Astrocyte (in vitro differentiated cells and primary cell): ENCODE measurements at regions not wholly inside any gene's neighbourhood (a gene's known extent, or its start where the extent isn't known, plus 50 kb on each side); places are given as distances from the start of the nearest gene placed in this dataset.

Experiments
- DNase-seq: peaks from one replicate; pipeline ENCODE4 v3.0.0-alpha.2; 2010; ENCODE audit warnings: low read depth
- FAIRE-seq: peaks from 2 replicates; lab custom pipeline; 2011; peaks lifted over from hg19 to GRCh38; lab: Jason Lieb, UNC
- H2AFZ ChIP-seq: 2 replicates; pipeline ENCODE4 v1.6.0; 2012; ENCODE audit warnings: low read depth, low read length, inconsistent platforms
- H3K27ac ChIP-seq: 2 replicates; pipeline ENCODE4 v1.5.1; 2011; ENCODE audit warnings: low read depth, low read length, inconsistent platforms
- H3K27me3 ChIP-seq: 2 replicates; pipeline ENCODE4 v1.6.0; 2011; ENCODE audit warnings: low read length, inconsistent platforms; ENCODE audit not compliant: insufficient read depth
- H3K36me3 ChIP-seq: 2 replicates; pipeline ENCODE4 v1.5.1; 2011; ENCODE audit warnings: low read length, inconsistent platforms; ENCODE audit not compliant: insufficient read depth
- H3K4me1 ChIP-seq: 2 replicates; pipeline ENCODE4 v1.5.1; 2011; ENCODE audit warnings: low read length, inconsistent platforms; ENCODE audit not compliant: insufficient read depth
- H3K4me2 ChIP-seq: 2 replicates; pipeline ENCODE4 v1.6.0; 2012; ENCODE audit warnings: low read length, inconsistent platforms
- H3K4me3 ChIP-seq: 2 replicates; pipeline ENCODE4 v1.5.1; 2011; ENCODE audit warnings: low read depth, mild to moderate bottlenecking, low read length, inconsistent platforms; ENCODE audit not compliant: insufficient read depth
- H3K79me2 ChIP-seq: 2 replicates; pipeline ENCODE4 v1.6.0; 2012; ENCODE audit warnings: mild to moderate bottlenecking, low read length, inconsistent platforms; ENCODE audit not compliant: insufficient read depth
- H3K9ac ChIP-seq: 2 replicates; pipeline ENCODE4 v1.6.0; 2012; ENCODE audit warnings: mild to moderate bottlenecking, low read length, inconsistent platforms
- H3K9me3 ChIP-seq: 2 replicates; pipeline ENCODE4 v1.5.1; 2012; ENCODE audit warnings: low read depth, mild to moderate bottlenecking, low read length, inconsistent platforms; ENCODE audit not compliant: insufficient read depth
- H4K20me1 ChIP-seq: 2 replicates; pipeline ENCODE4 v1.6.0; 2012; ENCODE audit warnings: low read length, inconsistent platforms; ENCODE audit not compliant: insufficient read depth
- H3K27ac Mint-ChIP-seq: one replicate; pipeline ENCODE4 v1.8.0; 2021; ENCODE audit warnings: mild to moderate bottlenecking, mixed read lengths; ENCODE audit not compliant: unreplicated experiment
- H3K27me3 Mint-ChIP-seq: one replicate; pipeline ENCODE4 v1.8.0; 2021; ENCODE audit warnings: low read depth, mixed read lengths; ENCODE audit not compliant: unreplicated experiment
- H3K36me3 Mint-ChIP-seq: one replicate; pipeline ENCODE4 v1.8.0; 2021; ENCODE audit warnings: low read depth, mixed read lengths; ENCODE audit not compliant: unreplicated experiment
- H3K4me1 Mint-ChIP-seq: one replicate; pipeline ENCODE4 v1.8.0; 2021; ENCODE audit warnings: low read depth, mixed read lengths; ENCODE audit not compliant: unreplicated experiment
- H3K4me3 Mint-ChIP-seq: one replicate; pipeline ENCODE4 v1.8.0; 2021; ENCODE audit warnings: mild to moderate bottlenecking, moderate library complexity, mixed read lengths; ENCODE audit not compliant: unreplicated experiment
- H3K9me3 Mint-ChIP-seq: one replicate; pipeline ENCODE4 v1.8.0; 2021; ENCODE audit warnings: mild to moderate bottlenecking, mixed read lengths; ENCODE audit not compliant: unreplicated experiment
- EZH2 ChIP-seq: IDR thresholded peaks from 2 replicates; pipeline ENCODE4 v1.6.1; 2012; ENCODE audit warnings: mild to moderate bottlenecking, low read length, inconsistent platforms; ENCODE audit not compliant: insufficient read depth
- TF ChIP-seq, protein P1 (sequence below): IDR thresholded peaks from 2 replicates; pipeline ENCODE4 v1.5.1; 2011; ENCODE audit warnings: low read depth, mild to moderate bottlenecking, inconsistent platforms, low read length, moderate library complexity; ENCODE audit not compliant: insufficient read depth

DNA sequence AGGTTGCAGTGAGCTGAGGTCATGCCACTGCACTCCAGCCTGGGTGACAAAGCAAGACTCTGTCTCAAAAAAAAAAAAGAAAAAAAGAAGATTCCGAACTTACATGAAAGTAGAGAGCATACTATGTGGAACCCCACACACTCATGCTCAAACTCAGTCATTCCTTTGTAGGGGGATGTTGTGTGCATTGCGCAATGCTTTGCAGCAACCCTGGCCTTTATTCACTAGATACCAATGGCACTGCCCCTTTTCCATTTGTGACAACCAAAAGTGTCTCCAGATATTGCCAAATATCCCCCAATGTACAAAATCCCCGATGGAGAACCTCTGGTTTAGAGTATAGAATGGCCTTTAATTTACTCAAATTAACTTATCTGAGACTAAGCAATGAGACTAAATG is 158.6 kb downstream of the GJA1 start:
- H3K4me1 ChIP-seq, result peaks cover 3% of the 10 kb centered on the region
- Mint-ChIP-seq H3K4me1 (peaks cover 2% of the 10 kb centered on the region), H3K27me3 (no peaks in the 10 kb centered on the region), H3K4me3 (no peak overlapping the region), H3K27ac (no peak overlapping the region), H3K36me3 (no peaks in the 10 kb centered on the region), H3K9me3 (peaks cover 3% of the 10 kb centered on the region)
- no peaks in the 10 kb centered on the region for H3K36me3 ChIP-seq
- no peak for DNase-seq
- no peak overlapping the region for H3K27ac ChIP-seq
- no peak overlapping the region for H3K4me3 ChIP-seq
- H3K9me3 ChIP-seq, result no peaks in the 10 kb centered on the region
- no peak overlapping the region for H3K9ac ChIP-seq
- H3K4me2 ChIP-seq, result no peak overlapping the region
- H2AFZ ChIP-seq, result no peak overlapping the region
- H3K79me2 ChIP-seq, result no peaks in the 10 kb centered on the region
- no peaks in the 10 kb centered on the region for H4K20me1 ChIP-seq
- no peaks in the 10 kb centered on the region for H3K27me3 ChIP-seq
- TF ChIP-seq EZH2, result no peak
- TF ChIP-seq, protein P1, sequence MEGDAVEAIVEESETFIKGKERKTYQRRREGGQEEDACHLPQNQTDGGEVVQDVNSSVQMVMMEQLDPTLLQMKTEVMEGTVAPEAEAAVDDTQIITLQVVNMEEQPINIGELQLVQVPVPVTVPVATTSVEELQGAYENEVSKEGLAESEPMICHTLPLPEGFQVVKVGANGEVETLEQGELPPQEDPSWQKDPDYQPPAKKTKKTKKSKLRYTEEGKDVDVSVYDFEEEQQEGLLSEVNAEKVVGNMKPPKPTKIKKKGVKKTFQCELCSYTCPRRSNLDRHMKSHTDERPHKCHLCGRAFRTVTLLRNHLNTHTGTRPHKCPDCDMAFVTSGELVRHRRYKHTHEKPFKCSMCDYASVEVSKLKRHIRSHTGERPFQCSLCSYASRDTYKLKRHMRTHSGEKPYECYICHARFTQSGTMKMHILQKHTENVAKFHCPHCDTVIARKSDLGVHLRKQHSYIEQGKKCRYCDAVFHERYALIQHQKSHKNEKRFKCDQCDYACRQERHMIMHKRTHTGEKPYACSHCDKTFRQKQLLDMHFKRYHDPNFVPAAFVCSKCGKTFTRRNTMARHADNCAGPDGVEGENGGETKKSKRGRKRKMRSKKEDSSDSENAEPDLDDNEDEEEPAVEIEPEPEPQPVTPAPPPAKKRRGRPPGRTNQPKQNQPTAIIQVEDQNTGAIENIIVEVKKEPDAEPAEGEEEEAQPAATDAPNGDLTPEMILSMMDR, result no peak
- no peak for FAIRE-seq

DNA sequence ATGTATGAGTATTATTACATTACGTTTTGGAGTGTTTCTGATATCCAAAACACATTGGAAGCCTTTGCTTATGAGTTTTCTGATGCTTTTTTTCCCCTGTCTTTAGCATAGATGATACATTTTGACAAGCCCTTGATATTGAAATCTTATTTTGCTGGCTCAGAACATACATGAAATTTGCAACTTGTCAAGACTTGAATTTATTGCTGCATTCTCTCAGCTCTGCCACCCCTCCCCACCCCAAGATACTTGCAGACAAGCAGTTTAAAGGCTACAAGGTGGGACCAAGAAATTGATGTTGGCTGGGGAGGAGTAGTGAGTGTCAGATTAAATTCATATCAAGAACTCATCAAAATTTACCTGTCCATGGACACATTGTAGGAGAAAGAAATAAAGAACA is 160.2 kb downstream of the GJA1 start:
- no peaks in the 10 kb centered on the region for H3K36me3 ChIP-seq
- no peak for DNase-seq
- H3K36me3 Mint-ChIP-seq, result no peaks in the 10 kb centered on the region
- no peak for TF ChIP-seq EZH2
- TF ChIP-seq, protein P1, result no peak
- H3K4me1 Mint-ChIP-seq, result peaks cover 2% of the 10 kb centered on the region
- no peaks in the 10 kb centered on the region for H3K27me3 Mint-ChIP-seq
- H3K9ac ChIP-seq, result no peak overlapping the region
- no peak overlapping the region for H3K4me3 Mint-ChIP-seq
- H3K27ac ChIP-seq, result no peak overlapping the region
- FAIRE-seq, result no peak
- H3K9me3 ChIP-seq, result no peaks in the 10 kb centered on the region
- no peaks in the 10 kb centered on the region for H3K79me2 ChIP-seq
- H3K27ac Mint-ChIP-seq, result no peak overlapping the region
- H3K4me2 ChIP-seq, result no peak overlapping the region
- H3K4me1 ChIP-seq, result peaks cover 3% of the 10 kb centered on the region
- no peak overlapping the region for H3K4me3 ChIP-seq
- H3K27me3 ChIP-seq, result no peaks in the 10 kb centered on the region
- H2AFZ ChIP-seq, result no peak overlapping the region
- peaks cover 3% of the 10 kb centered on the region for H3K9me3 Mint-ChIP-seq
- no peaks in the 10 kb centered on the region for H4K20me1 ChIP-seq

DNA sequence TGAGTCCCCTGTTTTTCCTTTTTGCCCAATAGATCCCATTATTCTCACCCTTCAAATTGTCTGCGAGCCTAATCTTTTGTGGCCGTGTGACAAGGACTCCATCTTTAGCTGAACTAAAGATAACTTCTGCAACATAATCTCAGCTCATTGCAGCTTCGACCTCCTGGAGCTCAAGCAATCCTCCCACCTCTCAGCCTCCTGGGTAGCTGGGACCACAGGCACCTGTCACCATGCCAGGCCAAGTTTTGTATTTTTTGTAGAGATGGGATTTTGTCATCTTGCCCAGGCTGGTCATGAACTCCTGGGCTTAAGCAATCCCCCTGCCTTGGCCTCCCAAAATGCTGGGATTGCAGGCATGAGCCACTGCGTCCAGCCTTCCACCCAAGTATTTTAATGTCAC is 161.0 kb downstream of the GJA1 start:
- no peaks in the 10 kb centered on the region for H3K27me3 Mint-ChIP-seq
- H3K4me1 Mint-ChIP-seq, result peaks cover 2% of the 10 kb centered on the region
- H3K27ac Mint-ChIP-seq, result no peak overlapping the region
- Histone ChIP-seq H3K4me3 (no peak overlapping the region), H3K4me2 (no peak overlapping the region), H3K27ac (no peak overlapping the region), H3K27me3 (no peaks in the 10 kb centered on the region), H4K20me1 (no peaks in the 10 kb centered on the region), H3K9me3 (no peaks in the 10 kb centered on the region), H3K79me2 (no peaks in the 10 kb centered on the region), H3K9ac (no peak overlapping the region), H2AFZ (no peak overlapping the region), H3K36me3 (no peaks in the 10 kb centered on the region), H3K4me1 (peaks cover 3% of the 10 kb centered on the region)
- TF ChIP-seq, protein P1, result no peak
- TF ChIP-seq EZH2, result no peak
- H3K36me3 Mint-ChIP-seq, result no peaks in the 10 kb centered on the region
- DNase-seq, result no peak
- H3K9me3 Mint-ChIP-seq, result peaks cover 3% of the 10 kb centered on the region
- no peak for FAIRE-seq
- H3K4me3 Mint-ChIP-seq, result no peak overlapping the region
